Ovary (tissue), 3 donors: ENCODE measurements at regions not wholly inside any gene's neighbourhood (a gene's known extent, or its start where the extent isn't known, plus 50 kb on each side); places are given as distances from the start of the nearest gene placed in this dataset.

Source experiments
- POLR2A ChIP-seq: fragments of 450-650 bp; IDR thresholded peaks from one replicate; pipeline ENCODE4 v1.6.1; 2017; ENCODE audit warnings: antibody characterized with exemption, mild to moderate bottlenecking, moderate library complexity
- TF ChIP-seq, protein P1 (sequence below), 3 donors: fragments of 450-650 bp in 2 of 3; fragments of 200-600 bp in 1 of 3; IDR thresholded peaks; one replicate each; pipeline versions ENCODE4 v1.5.1 to v1.8.0; 2016 to 2022; ENCODE audit warnings: antibody characterized with exemption in 3 of 3, mild to moderate bottlenecking in 1 of 3
- donor health status: DM: no; HTN: no; CAD: no.

GRCh38 chr18:77700051-77700450, 450.4 kb downstream of the GALR1 start:
- TF ChIP-seq POLR2A: no peak
- TF ChIP-seq, protein P1, sequence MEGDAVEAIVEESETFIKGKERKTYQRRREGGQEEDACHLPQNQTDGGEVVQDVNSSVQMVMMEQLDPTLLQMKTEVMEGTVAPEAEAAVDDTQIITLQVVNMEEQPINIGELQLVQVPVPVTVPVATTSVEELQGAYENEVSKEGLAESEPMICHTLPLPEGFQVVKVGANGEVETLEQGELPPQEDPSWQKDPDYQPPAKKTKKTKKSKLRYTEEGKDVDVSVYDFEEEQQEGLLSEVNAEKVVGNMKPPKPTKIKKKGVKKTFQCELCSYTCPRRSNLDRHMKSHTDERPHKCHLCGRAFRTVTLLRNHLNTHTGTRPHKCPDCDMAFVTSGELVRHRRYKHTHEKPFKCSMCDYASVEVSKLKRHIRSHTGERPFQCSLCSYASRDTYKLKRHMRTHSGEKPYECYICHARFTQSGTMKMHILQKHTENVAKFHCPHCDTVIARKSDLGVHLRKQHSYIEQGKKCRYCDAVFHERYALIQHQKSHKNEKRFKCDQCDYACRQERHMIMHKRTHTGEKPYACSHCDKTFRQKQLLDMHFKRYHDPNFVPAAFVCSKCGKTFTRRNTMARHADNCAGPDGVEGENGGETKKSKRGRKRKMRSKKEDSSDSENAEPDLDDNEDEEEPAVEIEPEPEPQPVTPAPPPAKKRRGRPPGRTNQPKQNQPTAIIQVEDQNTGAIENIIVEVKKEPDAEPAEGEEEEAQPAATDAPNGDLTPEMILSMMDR (IDR thresholded peaks at IDR 0.05): no peak
